Ishikawa (cell line): ENCODE measurements at regions not wholly inside any gene's neighbourhood (a gene's known extent, or its start where the extent isn't known, plus 50 kb on each side); places are given as distances from the start of the nearest gene placed in this dataset.

ENCODE experiments used
- CEBPB ChIP-seq: IDR thresholded peaks from 2 replicates; pipeline ENCODE4 v1.6.1; 2012
- CREB1 ChIP-seq: IDR thresholded peaks from 2 replicates; pipeline ENCODE4 v1.6.1; 2012; ENCODE audit warnings: low read depth
- EGR1 ChIP-seq: IDR thresholded peaks from 2 replicates; pipeline ENCODE4 v1.6.1; 2012
- EP300 ChIP-seq: IDR thresholded peaks from 2 replicates; pipeline ENCODE4 v1.6.1; 2012; ENCODE audit warnings: borderline replicate concordance
- FOXM1 ChIP-seq: IDR thresholded peaks from 2 replicates; pipeline ENCODE4 v1.6.1; 2012; ENCODE audit warnings: low read depth, borderline replicate concordance
- NFIC ChIP-seq: IDR thresholded peaks from 2 replicates; pipeline ENCODE4 v1.6.1; 2012
- RAD21 ChIP-seq: IDR thresholded peaks from 2 replicates; pipeline ENCODE4 v1.6.1; 2012; ENCODE audit warnings: low read depth
- TAF1 ChIP-seq: IDR thresholded peaks from 2 replicates; pipeline ENCODE4 v1.6.1; 2012; ENCODE audit warnings: low read depth, mild to moderate bottlenecking
- TCF12 ChIP-seq: IDR thresholded peaks from 2 replicates; pipeline ENCODE4 v1.6.1; 2012; ENCODE audit warnings: low read depth
- TEAD4 ChIP-seq: IDR thresholded peaks from 2 replicates; pipeline ENCODE4 v1.6.1; 2012
- YY1 ChIP-seq: IDR thresholded peaks from 2 replicates; pipeline ENCODE4 v1.6.1; 2012; ENCODE audit warnings: low read depth
- ZBTB7A ChIP-seq: IDR thresholded peaks from 2 replicates; pipeline ENCODE4 v1.6.1; 2012; ENCODE audit warnings: low read depth
- TF ChIP-seq, protein P1 (sequence below): IDR thresholded peaks from 2 replicates; pipeline ENCODE4 v1.6.1; 2012
- TF ChIP-seq, protein P2 (sequence below): IDR thresholded peaks from 2 replicates; pipeline ENCODE4 v1.6.1; 2012
- TF ChIP-seq, protein P3 (sequence below): IDR thresholded peaks from 2 replicates; pipeline ENCODE4 v1.6.1; 2012; ENCODE audit warnings: low read depth, mild to moderate bottlenecking

- TF ChIP-seq TAF1 (no peak), CEBPB (no peak), RAD21 (no peak), EGR1 (no peak), TCF12 (no peak), ZBTB7A (no peak), TEAD4 (no peak), FOXM1 (no peak), EP300 (no peak), CREB1 (no peak)
- TF ChIP-seq, protein P1, sequence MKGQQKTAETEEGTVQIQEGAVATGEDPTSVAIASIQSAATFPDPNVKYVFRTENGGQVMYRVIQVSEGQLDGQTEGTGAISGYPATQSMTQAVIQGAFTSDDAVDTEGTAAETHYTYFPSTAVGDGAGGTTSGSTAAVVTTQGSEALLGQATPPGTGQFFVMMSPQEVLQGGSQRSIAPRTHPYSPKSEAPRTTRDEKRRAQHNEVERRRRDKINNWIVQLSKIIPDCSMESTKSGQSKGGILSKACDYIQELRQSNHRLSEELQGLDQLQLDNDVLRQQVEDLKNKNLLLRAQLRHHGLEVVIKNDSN, result no peak
Measured at GRCh38 chr6:134853111-134854055, 96.5 kb downstream of the ALDH8A1 start.

- TF ChIP-seq, protein P2, sequence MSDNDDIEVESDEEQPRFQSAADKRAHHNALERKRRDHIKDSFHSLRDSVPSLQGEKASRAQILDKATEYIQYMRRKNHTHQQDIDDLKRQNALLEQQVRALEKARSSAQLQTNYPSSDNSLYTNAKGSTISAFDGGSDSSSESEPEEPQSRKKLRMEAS, result no peak
- TF ChIP-seq TAF1 (no peak), CEBPB (no peak), RAD21 (no peak), YY1 (no peak), EP300 (no peak), TCF12 (no peak), TEAD4 (no peak), CREB1 (no peak), EGR1 (no peak), ZBTB7A (no peak), FOXM1 (no peak), NFIC (no peak)
- TF ChIP-seq, protein P1, result no peak
- TF ChIP-seq, protein P3, sequence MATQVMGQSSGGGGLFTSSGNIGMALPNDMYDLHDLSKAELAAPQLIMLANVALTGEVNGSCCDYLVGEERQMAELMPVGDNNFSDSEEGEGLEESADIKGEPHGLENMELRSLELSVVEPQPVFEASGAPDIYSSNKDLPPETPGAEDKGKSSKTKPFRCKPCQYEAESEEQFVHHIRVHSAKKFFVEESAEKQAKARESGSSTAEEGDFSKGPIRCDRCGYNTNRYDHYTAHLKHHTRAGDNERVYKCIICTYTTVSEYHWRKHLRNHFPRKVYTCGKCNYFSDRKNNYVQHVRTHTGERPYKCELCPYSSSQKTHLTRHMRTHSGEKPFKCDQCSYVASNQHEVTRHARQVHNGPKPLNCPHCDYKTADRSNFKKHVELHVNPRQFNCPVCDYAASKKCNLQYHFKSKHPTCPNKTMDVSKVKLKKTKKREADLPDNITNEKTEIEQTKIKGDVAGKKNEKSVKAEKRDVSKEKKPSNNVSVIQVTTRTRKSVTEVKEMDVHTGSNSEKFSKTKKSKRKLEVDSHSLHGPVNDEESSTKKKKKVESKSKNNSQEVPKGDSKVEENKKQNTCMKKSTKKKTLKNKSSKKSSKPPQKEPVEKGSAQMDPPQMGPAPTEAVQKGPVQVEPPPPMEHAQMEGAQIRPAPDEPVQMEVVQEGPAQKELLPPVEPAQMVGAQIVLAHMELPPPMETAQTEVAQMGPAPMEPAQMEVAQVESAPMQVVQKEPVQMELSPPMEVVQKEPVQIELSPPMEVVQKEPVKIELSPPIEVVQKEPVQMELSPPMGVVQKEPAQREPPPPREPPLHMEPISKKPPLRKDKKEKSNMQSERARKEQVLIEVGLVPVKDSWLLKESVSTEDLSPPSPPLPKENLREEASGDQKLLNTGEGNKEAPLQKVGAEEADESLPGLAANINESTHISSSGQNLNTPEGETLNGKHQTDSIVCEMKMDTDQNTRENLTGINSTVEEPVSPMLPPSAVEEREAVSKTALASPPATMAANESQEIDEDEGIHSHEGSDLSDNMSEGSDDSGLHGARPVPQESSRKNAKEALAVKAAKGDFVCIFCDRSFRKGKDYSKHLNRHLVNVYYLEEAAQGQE, result no peak
Measured at GRCh38 chr6:134851548-134851947, 98.4 kb downstream of the ALDH8A1 start.

DNA sequence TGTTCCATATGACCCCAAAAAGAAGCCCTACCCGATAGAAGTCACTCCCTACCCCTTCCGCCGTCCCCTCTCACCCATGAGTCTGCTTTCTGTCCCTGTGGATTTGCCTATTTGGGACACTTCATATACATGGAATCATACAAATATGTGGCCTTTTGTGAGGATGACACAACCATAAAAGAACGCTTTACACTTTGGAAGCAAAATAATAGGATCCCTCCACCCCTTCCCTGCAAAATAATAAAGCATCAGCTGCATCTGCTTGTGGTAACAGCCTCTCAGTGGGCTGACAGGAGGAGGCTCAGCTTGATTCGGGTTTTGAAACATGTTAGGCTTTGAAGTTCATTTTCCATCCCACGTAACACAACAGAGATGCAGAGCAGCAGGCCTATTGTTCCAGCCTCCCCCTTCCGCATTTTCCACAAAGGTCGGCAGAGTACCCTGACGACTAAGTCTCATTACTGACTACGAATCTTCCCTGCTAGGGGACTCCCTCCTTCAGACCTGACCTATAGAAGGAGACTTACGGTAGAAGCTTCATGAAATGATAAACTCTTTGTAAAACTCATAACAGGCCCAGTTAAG, 99.1 kb downstream of the ALDH8A1 start:
- TF ChIP-seq NFIC, result no peak
- TF ChIP-seq, protein P1, result no peak
- TF ChIP-seq FOXM1, result no peak
- no peak for TF ChIP-seq EP300
- TF ChIP-seq EGR1, result no peak
- TF ChIP-seq, protein P3, result no peak
- TF ChIP-seq TCF12, result no peak
- no peak for TF ChIP-seq YY1
- no peak for TF ChIP-seq CEBPB
- no peak for TF ChIP-seq ZBTB7A
- TF ChIP-seq TEAD4, result no peak
- no peak for TF ChIP-seq TAF1
- TF ChIP-seq CREB1, result no peak
- no peak for TF ChIP-seq RAD21
- TF ChIP-seq, protein P2, result no peak

DNA sequence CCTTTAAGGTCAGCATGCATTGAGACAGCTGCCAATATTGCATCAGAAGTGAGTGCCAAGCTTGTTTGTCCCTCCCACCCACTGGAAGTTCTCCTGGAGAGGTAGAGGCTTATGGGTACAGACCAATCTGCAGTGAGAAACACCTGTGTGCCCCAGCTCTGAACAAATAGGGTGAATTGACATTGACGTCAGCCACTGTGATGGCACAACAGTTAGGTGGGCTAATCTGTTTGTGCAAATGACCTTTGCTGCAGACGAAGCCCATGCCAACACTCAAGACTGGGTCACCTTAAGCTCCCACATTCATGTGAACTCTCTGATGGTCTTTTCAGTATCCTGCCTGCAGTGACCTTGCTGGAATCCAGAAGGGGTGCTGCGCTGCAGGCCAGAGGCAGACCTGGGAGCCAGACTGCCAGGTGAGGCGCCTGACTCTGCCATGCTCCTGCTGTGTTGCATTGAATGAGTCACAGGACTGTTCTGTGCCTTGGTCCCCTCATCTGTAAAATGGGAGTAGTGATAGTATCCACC, 99.9 kb downstream of the ALDH8A1 start:
- TF ChIP-seq NFIC, result no peak
- TF ChIP-seq, protein P3, result no peak
- TF ChIP-seq EP300, result no peak
- TF ChIP-seq ZBTB7A, result no peak
- TF ChIP-seq CEBPB, result no peak
- no peak for TF ChIP-seq TEAD4
- TF ChIP-seq TAF1, result no peak
- no peak for TF ChIP-seq FOXM1
- TF ChIP-seq, protein P2, result no peak
- TF ChIP-seq EGR1, result no peak
- TF ChIP-seq, protein P1, result no peak
- no peak for TF ChIP-seq TCF12
- no peak for TF ChIP-seq CREB1
- TF ChIP-seq RAD21, result no peak
- TF ChIP-seq YY1, result no peak
